Panc1 (cell line): ENCODE measurements at regions not wholly inside any gene's neighbourhood (a gene's known extent, or its start where the extent isn't known, plus 50 kb on each side); places are given as distances from the start of the nearest gene placed in this dataset.

ENCODE experiments used
- ATAC-seq: fragments of 200-7000 bp; cut with Tn5 transposase; 2 replicates; pipeline ENCODE4 v1.9.1; 2020; ENCODE audit warnings: mild to moderate bottlenecking, moderate library complexity
- BruUV-seq: library from RNA; stranded (reverse); fragments of 400-500 nt; replicated peaks from 2 replicates; lab custom pipeline; 2021; lab: Mats Ljungman, UMichigan
- CTCF ChIA-PET: fragments of 300-600 bp; sonication (Branson Sonifier 250); formaldehyde crosslinking; loops from one replicate; lab custom pipeline; 2022; ENCODE audit warnings: antibody characterized with exemption; lab: Charles Lee
- POLR2A ChIA-PET: fragments of 300-600 bp; sonication (Branson Sonifier 250); formaldehyde crosslinking; loops from one replicate; lab custom pipeline; 2022; ENCODE audit warnings: antibody characterized with exemption; lab: Charles Lee
- DNase-seq: peaks from one replicate; pipeline ENCODE4 v3.0.0-alpha.2; 2010; ENCODE audit warnings: low read depth, low spot score
- H3K27ac ChIP-seq: 2 replicates; pipeline ENCODE4 v1.5.1; 2011; ENCODE audit warnings: mild to moderate bottlenecking, low read length, inconsistent platforms
- H3K27me3 ChIP-seq: fragments of 200-500 bp; sonication (Bioruptor generic); 2 replicates; pipeline ENCODE4 v1.6.0; 2014; ENCODE audit warnings: low read length, inconsistent platforms; ENCODE audit not compliant: control insufficient read depth, insufficient read depth
- H3K36me3 ChIP-seq: fragments of 200-500 bp; sonication (Bioruptor generic); 2 replicates; pipeline ENCODE4 v1.5.1; 2014; ENCODE audit warnings: inconsistent platforms, mild to moderate bottlenecking, low read length, moderate library complexity; ENCODE audit not compliant: control insufficient read depth, insufficient read depth
- H3K4me1 ChIP-seq: 2 replicates; pipeline ENCODE4 v1.5.1; 2011; ENCODE audit warnings: inconsistent platforms, mild to moderate bottlenecking, low read length, moderate library complexity; ENCODE audit not compliant: control insufficient read depth, insufficient read depth
- H3K4me3 ChIP-seq, 2 experiments: 2 replicates each; pipeline ENCODE4 v1.5.1; 2011 to 2012; ENCODE audit warnings: low read depth in 2 of 2, low read length in 2 of 2, mild to moderate bottlenecking in 2 of 2, inconsistent platforms in 1 of 2, moderate library complexity in 1 of 2
- H3K9me3 ChIP-seq: fragments of 200-500 bp; sonication (Bioruptor generic); 2 replicates; pipeline ENCODE4 v1.5.1; 2014; ENCODE audit warnings: low read depth, mild to moderate bottlenecking, inconsistent platforms, low read length, moderate library complexity; ENCODE audit not compliant: control insufficient read depth, insufficient read depth
- CTCF ChIP-seq: fragments of 450-650 bp; IDR thresholded peaks from 2 replicates; pipeline ENCODE4 v1.5.1; 2017; ENCODE audit warnings: mild to moderate bottlenecking
- POLR2AphosphoS5 ChIP-seq: IDR thresholded peaks from 2 replicates; pipeline ENCODE4 v1.6.1; 2012; ENCODE audit warnings: mild to moderate bottlenecking, low read depth, low read length, moderate library complexity
- REST ChIP-seq, 2 experiments: IDR thresholded peaks; 2 replicates each; pipeline ENCODE4 v1.6.1; 2011 to 2012; ENCODE audit warnings: low read depth in 2 of 2, control low read depth in 1 of 2, low read length in 1 of 2, mild to moderate bottlenecking in 1 of 2, moderate library complexity in 1 of 2; ENCODE audit not compliant: insufficient read depth in 1 of 2
- SIN3A ChIP-seq: IDR thresholded peaks from 2 replicates; pipeline ENCODE4 v1.6.1; 2012; ENCODE audit warnings: low read depth, mild to moderate bottlenecking, low read length, moderate library complexity, borderline replicate concordance; ENCODE audit not compliant: insufficient read depth
- TCF7L2 ChIP-seq: IDR thresholded peaks from 2 replicates; pipeline ENCODE4 v1.6.1; 2011; ENCODE audit warnings: mild to moderate bottlenecking, low read depth, low read length, inconsistent platforms
- in situ Hi-C: cut with HindIII; loops from 2 replicates; pipeline ENCODE4 v1.10.0; 2016; ENCODE audit warnings: low sequenced_read_pairs, low pct_unique_long_range_greater_than_20kb
- intact Hi-C: fragments of 100-400 bp; cut with micrococcal nuclease; formaldehyde crosslinking; loops from one replicate; pipeline ENCODE4 v1.10.0; 2022; ENCODE audit not compliant: unreplicated experiment

- ATAC-seq (no peak), DNase-seq (no peak)
- TF ChIP-seq SIN3A (no peak), TCF7L2 (no peak)
- H3K9me3 ChIP-seq, result no peaks in the 10 kb centered on the region
- POLR2A ChIA-PET, result no interaction called here
- BruUV-seq, result no TSS peak
- no peaks in the 10 kb centered on the region for H3K4me1 ChIP-seq
- H3K4me3 ChIP-seq, result no peak overlapping the region
- no peak overlapping the region for H3K27ac ChIP-seq
- in situ Hi-C loops, result no loop called here
- intact Hi-C loops, result no loop called here
- H3K36me3 ChIP-seq, result no peaks in the 10 kb centered on the region
- CTCF ChIA-PET, result no interaction called here
- H3K27me3 ChIP-seq, result no peaks in the 10 kb centered on the region
Measured at GRCh38 chr13:83086088-83086487, 796.2 kb downstream of the SLITRK1 start.

- CTCF ChIA-PET, result no interaction called here
- intact Hi-C loops, result no loop called here
Measured at GRCh38 chr13:83085186-83085900, 796.9 kb downstream of the SLITRK1 start.

More at GRCh38 chr13:83085186-83085900, 796.9 kb downstream of the SLITRK1 start:
- H3K4me3 ChIP-seq, result no peak overlapping the region
- POLR2A ChIA-PET, result no interaction called here
- H3K4me1 ChIP-seq, result no peaks in the 10 kb centered on the region
- H3K9me3 ChIP-seq, result no peaks in the 10 kb centered on the region
- H3K36me3 ChIP-seq, result no peaks in the 10 kb centered on the region
- TF ChIP-seq SIN3A, result no peak
- TF ChIP-seq TCF7L2, result no peak
- TF ChIP-seq REST (IDR thresholded peaks at IDR 0.05; ENCODE audit: insufficient read depth in 1 of 2, low read depth in 2 of 2, low read length in 1 of 2), result no peak
- no peak for TF ChIP-seq POLR2AphosphoS5
- TF ChIP-seq CTCF, result no peak
- in situ Hi-C loops, result no loop called here
- H3K27ac ChIP-seq, result no peak overlapping the region
- BruUV-seq, result no TSS peak
- ATAC-seq (no peak), DNase-seq (no peak)
- no peaks in the 10 kb centered on the region for H3K27me3 ChIP-seq
